Activated B cell treated with CpG ODN at 0.5 μM for 24 hours (primary cell): ENCODE measurements at regions not wholly inside any gene's neighbourhood (a gene's known extent, or its start where the extent isn't known, plus 50 kb on each side); places are given as distances from the start of the nearest gene placed in this dataset.

ENCODE experiments used
- ATAC-seq: fragments of 200-7000 bp; cut with Tn5 transposase; one replicate; pipeline ENCODE4 v1.10.0; 2021; ENCODE audit warnings: low read depth, mild to moderate bottlenecking, moderate library complexity
- CTCF ChIA-PET: fragments of 350-600 bp; sonication (Branson Sonifier 250); formaldehyde crosslinking; loops from one replicate; lab custom pipeline; 2021; ENCODE audit warnings: antibody characterized with exemption; lab: Charles Lee
- POLR2A ChIA-PET: fragments of 350-600 bp; sonication (Branson Sonifier 250); formaldehyde crosslinking; loops from one replicate; lab custom pipeline; 2021; ENCODE audit warnings: antibody characterized with exemption; lab: Charles Lee
- DNase-seq: peaks from one replicate; pipeline ENCODE4 v3.0.0; 2022
- H3K27ac Mint-ChIP-seq: one replicate; pipeline ENCODE4 v1.8.0; 2020; ENCODE audit warnings: mixed read lengths
- H3K27me3 Mint-ChIP-seq: one replicate; pipeline ENCODE4 v1.8.0; 2021; ENCODE audit warnings: mixed read lengths
- H3K36me3 Mint-ChIP-seq: one replicate; pipeline ENCODE4 v1.8.0; 2021; ENCODE audit warnings: low read depth, mixed read lengths
- H3K4me1 Mint-ChIP-seq: one replicate; pipeline ENCODE4 v1.8.0; 2021; ENCODE audit warnings: mixed read lengths
- H3K4me3 Mint-ChIP-seq: one replicate; pipeline ENCODE4 v1.8.0; 2020; ENCODE audit warnings: mild to moderate bottlenecking, mixed read lengths
- H3K9me3 Mint-ChIP-seq: one replicate; pipeline ENCODE4 v1.8.0; 2020; ENCODE audit warnings: mixed read lengths
- intact Hi-C: fragments of 100-400 bp; cut with micrococcal nuclease; formaldehyde crosslinking; loops from one replicate; pipeline ENCODE4 v1.15.1; 2024
- TF ChIP-seq, protein P1 (sequence below): fragments of 200-600 bp; IDR thresholded peaks from one replicate; pipeline ENCODE4 v1.8.0; 2022; ENCODE audit warnings: antibody characterized with exemption, mild to moderate bottlenecking

DNA sequence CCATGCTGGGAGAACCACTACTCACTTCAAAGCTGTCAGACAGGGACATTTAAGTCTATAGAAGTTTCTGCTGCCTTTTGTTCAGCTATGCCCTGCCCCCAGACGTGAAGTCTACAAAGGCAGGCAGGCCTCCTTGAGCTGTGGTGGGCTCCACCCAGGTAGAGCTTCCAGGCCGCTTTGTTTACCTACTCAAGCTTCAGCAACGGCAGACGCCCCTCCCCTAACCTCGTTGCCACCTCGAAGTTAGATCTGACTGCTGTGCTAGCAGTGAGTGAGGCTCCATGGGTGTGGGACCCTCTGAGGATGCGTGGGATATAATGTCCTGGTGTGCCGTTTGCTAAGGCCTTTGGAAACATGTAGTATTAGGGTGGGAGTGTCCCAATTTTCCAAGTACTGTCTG lies 276.7 kb downstream of the ZIC4 start:
- H3K4me3 Mint-ChIP-seq, result no peak overlapping the region
- ChIA-PET POLR2A (no interaction called here), CTCF (no interaction called here)
- H3K36me3 Mint-ChIP-seq, result no peaks in the 10 kb centered on the region
- no peaks in the 10 kb centered on the region for H3K27me3 Mint-ChIP-seq
- TF ChIP-seq, protein P1, sequence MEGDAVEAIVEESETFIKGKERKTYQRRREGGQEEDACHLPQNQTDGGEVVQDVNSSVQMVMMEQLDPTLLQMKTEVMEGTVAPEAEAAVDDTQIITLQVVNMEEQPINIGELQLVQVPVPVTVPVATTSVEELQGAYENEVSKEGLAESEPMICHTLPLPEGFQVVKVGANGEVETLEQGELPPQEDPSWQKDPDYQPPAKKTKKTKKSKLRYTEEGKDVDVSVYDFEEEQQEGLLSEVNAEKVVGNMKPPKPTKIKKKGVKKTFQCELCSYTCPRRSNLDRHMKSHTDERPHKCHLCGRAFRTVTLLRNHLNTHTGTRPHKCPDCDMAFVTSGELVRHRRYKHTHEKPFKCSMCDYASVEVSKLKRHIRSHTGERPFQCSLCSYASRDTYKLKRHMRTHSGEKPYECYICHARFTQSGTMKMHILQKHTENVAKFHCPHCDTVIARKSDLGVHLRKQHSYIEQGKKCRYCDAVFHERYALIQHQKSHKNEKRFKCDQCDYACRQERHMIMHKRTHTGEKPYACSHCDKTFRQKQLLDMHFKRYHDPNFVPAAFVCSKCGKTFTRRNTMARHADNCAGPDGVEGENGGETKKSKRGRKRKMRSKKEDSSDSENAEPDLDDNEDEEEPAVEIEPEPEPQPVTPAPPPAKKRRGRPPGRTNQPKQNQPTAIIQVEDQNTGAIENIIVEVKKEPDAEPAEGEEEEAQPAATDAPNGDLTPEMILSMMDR, result no peak
- no peaks in the 10 kb centered on the region for H3K4me1 Mint-ChIP-seq
- H3K9me3 Mint-ChIP-seq, result peaks cover 4% of the 10 kb centered on the region
- DNase-seq (no peak), ATAC-seq (no peak)
- no peak overlapping the region for H3K27ac Mint-ChIP-seq
- intact Hi-C loops, result no loop called here

DNA sequence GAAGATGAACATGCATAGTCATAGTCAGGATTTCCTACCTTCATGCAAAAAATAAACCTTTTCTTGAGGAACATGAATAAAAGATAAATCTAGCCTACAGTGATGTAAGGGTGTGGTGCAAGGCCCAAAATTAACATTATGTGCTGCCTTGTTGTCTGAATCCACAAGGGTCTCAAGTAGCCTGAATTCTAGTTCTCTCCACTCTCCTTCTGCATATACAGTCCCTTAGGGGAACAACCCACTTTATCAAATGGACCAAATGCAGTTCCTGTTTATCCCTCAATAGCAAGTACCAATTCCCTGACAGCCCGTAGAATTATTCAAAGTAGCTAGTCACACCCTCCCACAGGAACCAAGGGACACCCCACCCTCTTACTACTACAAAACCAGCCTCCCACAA lies 284.0 kb downstream of the ZIC4 start:
- H3K4me1 Mint-ChIP-seq, result no peaks in the 10 kb centered on the region
- ChIA-PET CTCF (no interaction called here), POLR2A (no interaction called here)
- H3K9me3 Mint-ChIP-seq, result peaks cover 1% of the 10 kb centered on the region
- intact Hi-C loops, result no loop called here
- DNase-seq (no peak), ATAC-seq (no peak)
- H3K4me3 Mint-ChIP-seq, result no peak overlapping the region
- H3K27ac Mint-ChIP-seq, result no peak overlapping the region
- no peaks in the 10 kb centered on the region for H3K36me3 Mint-ChIP-seq
- TF ChIP-seq, protein P1, result no peak
- H3K27me3 Mint-ChIP-seq, result no peaks in the 10 kb centered on the region

DNA sequence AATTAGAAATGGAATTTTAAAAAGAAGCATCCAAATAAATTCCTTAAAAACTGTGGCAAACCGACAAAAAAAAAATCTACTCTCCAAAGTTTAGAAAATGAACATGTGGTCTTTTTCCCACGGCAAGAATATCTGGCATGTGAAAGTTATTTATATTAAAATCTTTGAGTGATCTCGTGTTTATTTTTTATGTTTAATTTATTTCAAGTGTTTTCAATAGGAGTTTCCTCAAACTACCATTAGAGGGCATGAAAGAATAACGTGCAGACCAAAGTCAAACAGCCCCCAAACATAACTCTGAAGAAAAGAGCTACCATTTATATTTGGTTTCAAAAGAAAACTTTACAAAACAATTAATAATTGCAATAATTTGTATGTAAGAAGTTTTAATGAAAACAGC lies 286.4 kb downstream of the ZIC4 start:
- H3K4me1 Mint-ChIP-seq, result no peaks in the 10 kb centered on the region
- no peaks in the 10 kb centered on the region for H3K27me3 Mint-ChIP-seq
- TF ChIP-seq, protein P1, result no peak
- intact Hi-C loops, result no loop called here
- ATAC-seq, result no peak
- POLR2A ChIA-PET, result no interaction called here
- CTCF ChIA-PET, result interaction anchor here (0.7 kb wide), 1 partner anchor 1238 kb away, joined by 3 read pairs; no protein-coding TSS in a partner anchor
- peaks cover 2% of the 10 kb centered on the region for H3K9me3 Mint-ChIP-seq
- no peak for DNase-seq
- H3K36me3 Mint-ChIP-seq, result no peaks in the 10 kb centered on the region
- H3K27ac Mint-ChIP-seq, result no peak overlapping the region
- H3K4me3 Mint-ChIP-seq, result no peak overlapping the region

DNA sequence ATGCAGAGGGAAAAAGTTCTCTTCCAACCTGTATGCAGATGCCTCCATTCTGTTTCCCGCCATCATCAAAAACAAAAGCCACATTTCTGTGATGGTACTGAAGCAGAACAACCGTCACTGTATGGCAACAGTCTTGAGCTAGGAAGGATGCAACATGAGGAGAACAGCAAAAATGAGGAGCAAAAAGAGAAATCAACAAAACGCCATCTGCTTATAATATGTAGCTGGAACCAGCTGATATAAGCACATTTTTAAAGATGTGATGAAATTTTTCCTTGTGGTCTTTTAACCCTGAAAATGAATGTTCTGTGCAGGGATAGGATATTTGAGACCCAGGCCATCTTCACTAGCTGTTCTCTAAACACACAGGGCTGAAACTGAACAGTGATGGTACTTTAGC lies 287.0 kb downstream of the ZIC4 start:
- ATAC-seq, result no peak
- Mint-ChIP-seq H3K4me3 (no peak overlapping the region), H3K9me3 (peaks cover 2% of the 10 kb centered on the region), H3K27ac (no peak overlapping the region), H3K36me3 (no peaks in the 10 kb centered on the region), H3K4me1 (no peaks in the 10 kb centered on the region), H3K27me3 (no peaks in the 10 kb centered on the region)
- no peak for DNase-seq
- TF ChIP-seq, protein P1, result no peak
- POLR2A ChIA-PET, result no interaction called here
- CTCF ChIA-PET, result no interaction called here
- intact Hi-C loops, result no loop called here

DNA sequence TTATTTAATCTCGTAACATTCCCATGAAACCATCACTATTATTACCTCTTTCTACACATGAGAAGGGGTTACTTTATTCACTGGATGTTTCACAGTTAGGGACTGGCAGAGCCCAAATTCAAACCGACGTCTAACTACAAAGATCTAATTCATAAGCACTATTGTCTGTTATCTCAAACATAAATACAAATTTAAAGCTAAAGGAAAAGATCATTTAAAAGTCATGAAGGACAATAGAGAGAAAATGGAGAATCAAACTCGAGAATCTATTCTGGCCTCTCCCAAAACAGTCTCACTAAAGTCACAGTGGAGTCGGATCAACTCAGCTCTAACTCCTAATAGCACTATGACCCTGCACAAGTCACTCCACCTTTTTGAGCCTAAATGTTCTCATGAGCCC lies 287.7 kb downstream of the ZIC4 start:
- Mint-ChIP-seq H3K4me1 (no peaks in the 10 kb centered on the region), H3K27ac (no peak overlapping the region), H3K4me3 (no peak overlapping the region), H3K27me3 (no peaks in the 10 kb centered on the region), H3K9me3 (peaks cover 2% of the 10 kb centered on the region), H3K36me3 (no peaks in the 10 kb centered on the region)
- intact Hi-C loops, result no loop called here
- ChIA-PET CTCF (no interaction called here), POLR2A (no interaction called here)
- DNase-seq (no peak), ATAC-seq (no peak)
- TF ChIP-seq, protein P1, result no peak
